GM12878 (cell line): ENCODE measurements at regions not wholly inside any gene's neighbourhood (a gene's known extent, or its start where the extent isn't known, plus 50 kb on each side); places are given as distances from the start of the nearest gene placed in this dataset.

Experiments used
- ATAC-seq: fragments of 200-7000 bp; cut with Tn5 transposase; 3 replicates; pipeline ENCODE4 v1.9.1; 2020; ENCODE audit warnings: mild to moderate bottlenecking, moderate library complexity
- BruUV-seq: library from RNA; stranded (reverse); fragments of 400-500 nt; replicated peaks from 2 replicates; lab custom pipeline; 2021; lab: Mats Ljungman, UMichigan
- CTCF ChIA-PET: fragments of 300-600 bp; sonication (Branson Sonifier 250); formaldehyde crosslinking; extraction: SDS; loops from one replicate; lab custom pipeline; 2021; ENCODE audit warnings: inconsistent platforms; lab: Yijun Ruan, JAX
- POLR2A ChIA-PET: fragments of 350-600 bp; formaldehyde crosslinking; extraction: SDS; loops from one replicate; lab custom pipeline; 2021; ENCODE audit warnings: inconsistent platforms; lab: Charles Lee
- RAD21 ChIA-PET: fragments of 300-600 bp; sonication (Branson Sonifier 250); formaldehyde crosslinking; loops from one replicate; lab custom pipeline; 2023; ENCODE audit warnings: antibody characterized with exemption; ENCODE audit not compliant: unreplicated experiment; lab: Charles Lee
- SMC1A ChIA-PET: fragments of 300-600 bp; sonication (Branson Sonifier 250); formaldehyde crosslinking; loops from one replicate; lab custom pipeline; 2023; ENCODE audit not compliant: unreplicated experiment, uncharacterized antibody; lab: Charles Lee
- DNase-seq: peaks from one replicate; pipeline ENCODE4 v3.0.0-alpha.2; 2011; ENCODE audit warnings: low read depth, low spot score
- FAIRE-seq: peaks from 3 replicates; lab custom pipeline; 2011; peaks lifted over from hg19 to GRCh38; lab: Jason Lieb, UNC
- H2AFZ ChIP-seq: 2 replicates; pipeline ENCODE4 v1.6.0; 2011; ENCODE audit warnings: low read depth, low read length, control low read depth; ENCODE audit not compliant: control insufficient read depth
- H3K27ac ChIP-seq: 2 replicates; pipeline ENCODE4 v1.5.1; 2011; ENCODE audit warnings: control low read depth; ENCODE audit not compliant: control insufficient read depth, insufficient read depth
- H3K27me3 ChIP-seq, 2 experiments: replicated peaks in 1 of 2; 2 replicates each; pipeline versions ENCODE4 v1.6.0 to v1.6.1; 2011; ENCODE audit warnings: low read length in 1 of 2; ENCODE audit not compliant: control insufficient read depth in 2 of 2, insufficient read depth in 2 of 2
- H3K36me3 ChIP-seq, 2 experiments: 2 replicates each; pipeline ENCODE4 v1.5.1; 2011; ENCODE audit warnings: low read length in 1 of 2; ENCODE audit not compliant: control insufficient read depth in 2 of 2, insufficient read depth in 2 of 2
- H3K4me1 ChIP-seq: 2 replicates; pipeline ENCODE4 v1.6.1; 2011; ENCODE audit warnings: mild to moderate bottlenecking, low read length, moderate library complexity, mixed read lengths; ENCODE audit not compliant: control insufficient read depth, insufficient read depth
- H3K4me2 ChIP-seq: 2 replicates; pipeline ENCODE4 v1.6.0; 2011; ENCODE audit warnings: control low read depth; ENCODE audit not compliant: control insufficient read depth, insufficient read depth
- H3K4me3 ChIP-seq: fragments of 200-600 bp; sonication (generic); 2 replicates; pipeline ENCODE4 v1.5.1; 2016
- H3K79me2 ChIP-seq: 2 replicates; pipeline ENCODE4 v1.6.0; 2011; ENCODE audit warnings: low read length; ENCODE audit not compliant: control insufficient read depth, insufficient read depth
- H3K9ac ChIP-seq: 2 replicates; pipeline ENCODE4 v1.8.0; 2011; ENCODE audit warnings: low read length, control low read depth, mixed read lengths; ENCODE audit not compliant: control insufficient read depth, insufficient read depth
- H3K9me3 ChIP-seq: replicated peaks from 3 replicates; pipeline ENCODE4 v1.5.1; 2011; ENCODE audit warnings: mild to moderate bottlenecking, low read length; ENCODE audit not compliant: control insufficient read depth, insufficient read depth
- H4K20me1 ChIP-seq: 2 replicates; pipeline ENCODE4 v1.6.0; 2011; ENCODE audit not compliant: control insufficient read depth, insufficient read depth
- CREM ChIP-seq: IDR thresholded peaks from 2 replicates; pipeline ENCODE4 v1.6.1; 2014; ENCODE audit warnings: antibody characterized with exemption, low read depth
- ESRRA ChIP-seq: IDR thresholded peaks from 2 replicates; pipeline ENCODE4 v1.6.1; 2012; ENCODE audit warnings: mild to moderate bottlenecking, low read length, improper control_type of control experiment
- IRF4 ChIP-seq: IDR thresholded peaks from 2 replicates; pipeline ENCODE4 v1.6.1; 2011; ENCODE audit warnings: low read depth, low read length
- NFYA ChIP-seq: IDR thresholded peaks from 2 replicates; pipeline ENCODE4 v1.6.1; 2011; ENCODE audit warnings: low read depth, mild to moderate bottlenecking, low read length, improper control_type of control experiment, borderline replicate concordance
- NFYB ChIP-seq: IDR thresholded peaks from 2 replicates; pipeline ENCODE4 v1.6.1; 2011; ENCODE audit warnings: low read depth, mild to moderate bottlenecking, low read length, improper control_type of control experiment, moderate library complexity; ENCODE audit not compliant: insufficient read depth
- RB1 ChIP-seq: fragments of 450-650 bp; formaldehyde crosslinking; IDR thresholded peaks from 2 replicates; pipeline ENCODE4 v1.6.1; 2017; ENCODE audit warnings: mild to moderate bottlenecking, borderline replicate concordance
- RFX5 ChIP-seq: IDR thresholded peaks from 2 replicates; pipeline ENCODE4 v1.6.1; 2011; ENCODE audit warnings: low read depth, low read length, improper control_type of control experiment
- SMC3 ChIP-seq: IDR thresholded peaks from 2 replicates; pipeline ENCODE4 v1.6.1; 2011; ENCODE audit warnings: low read length, improper control_type of control experiment, borderline replicate concordance
- TCF7 ChIP-seq: IDR thresholded peaks from 2 replicates; pipeline ENCODE4 v1.6.1; 2014; ENCODE audit warnings: antibody characterized with exemption, borderline replicate concordance
- ZNF384 ChIP-seq: IDR thresholded peaks from 2 replicates; pipeline ENCODE4 v1.6.1; 2012; ENCODE audit warnings: low read depth, mild to moderate bottlenecking, low read length, improper control_type of control experiment, borderline replicate concordance
- WGBS: methylation state at CpG from one replicate; pipeline ENCODE4 v1.1.6; 2016; ENCODE audit warnings: low lambda C conversion rate; ENCODE audit not compliant: insufficient replicate concordance, insufficient coverage; ENCODE audit errors: missing lambda C conversion rate; 5-methylcytosine and 5-hydroxymethylcytosine counted together
- in situ Hi-C: fragments of 300-500 bp; cut with MboI; formaldehyde crosslinking; loops from 9 replicates; pipeline ENCODE4 v1.14.3; 2018; ENCODE audit warnings: mixed read lengths
- intact Hi-C: fragments of 100-400 bp; cut with micrococcal nuclease; formaldehyde crosslinking; loops from one replicate; pipeline ENCODE4 v1.14.2; 2022; ENCODE audit not compliant: unreplicated experiment
- TF ChIP-seq, protein P1 (sequence below): IDR thresholded peaks from 2 replicates; pipeline ENCODE4 v1.6.1; 2012; ENCODE audit warnings: mild to moderate bottlenecking, low read depth, low read length
- TF ChIP-seq, protein P2 (sequence below): IDR thresholded peaks from 2 replicates; pipeline ENCODE4 v1.6.1; 2012; ENCODE audit warnings: low read depth, low read length, improper control_type of control experiment
- TF ChIP-seq, protein P3 (sequence below): fragments of 450-650 bp; IDR thresholded peaks from 2 replicates; pipeline ENCODE4 v1.6.1; 2017; ENCODE audit warnings: borderline replicate concordance

DNA sequence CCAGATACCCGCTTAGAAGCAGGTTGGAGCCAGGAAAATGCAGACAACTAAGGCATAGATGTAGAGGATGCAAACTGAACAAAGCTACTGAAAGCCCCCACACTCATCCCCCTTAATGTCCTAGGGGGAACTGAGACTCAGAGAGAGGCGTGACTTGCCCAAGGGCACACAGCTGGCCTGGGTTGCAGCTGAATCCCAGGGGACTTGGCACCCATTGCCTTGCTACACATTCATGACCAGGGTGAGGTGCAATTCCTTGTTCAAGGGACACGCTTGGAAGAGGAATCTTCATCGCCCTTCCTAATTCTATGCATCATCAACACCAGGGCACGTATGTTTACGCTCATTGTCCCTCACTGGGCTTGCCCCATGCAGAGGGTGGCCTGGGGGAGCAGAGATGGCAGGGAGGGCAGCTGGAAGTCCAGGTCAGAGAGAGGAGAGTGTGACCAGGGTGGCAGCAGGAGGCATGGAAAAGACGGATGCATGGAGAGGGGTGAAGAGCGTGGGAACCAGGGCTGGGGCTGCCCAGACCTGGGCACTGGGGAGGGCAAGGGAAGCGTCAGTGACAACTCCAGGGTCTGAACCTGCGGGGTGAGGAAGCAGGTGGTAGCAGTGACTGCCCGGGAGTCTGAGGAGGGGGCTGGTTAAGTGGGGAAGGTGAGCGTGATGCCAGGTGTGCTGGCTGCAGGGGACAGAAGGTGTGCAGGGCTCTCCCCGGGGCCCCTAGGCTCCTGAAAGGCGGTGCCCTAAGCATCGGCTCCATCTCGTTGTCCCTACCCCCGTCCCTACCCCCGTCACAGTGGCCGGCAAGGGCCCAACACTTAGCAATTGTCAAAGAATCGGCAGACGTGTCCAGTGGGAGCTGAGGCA is 267.1 kb upstream of the TNRC6C start:
- intact Hi-C loops: no loop called here
- H3K27ac ChIP-seq: no peak overlapping the region
- ATAC-seq: no peak

More for the DNA sequence above, 267.1 kb upstream of the TNRC6C start:
- 48% methylated on average over 19 of the region's 21 CpGs for WGBS
- Histone ChIP-seq H3K4me3 (no peak overlapping the region), H4K20me1 (no peaks in the 10 kb centered on the region), H3K4me1 (peaks cover 5% of the 10 kb centered on the region), H3K9ac (no peak overlapping the region), H3K9me3 (no peaks in the 10 kb centered on the region), H3K79me2 (no peaks in the 10 kb centered on the region), H3K4me2 (peak overlapping the region; percentile 31; the same call in 1 of the 2 replicates), H3K27me3 (peaks cover 0 to 2% of the 10 kb centered on the region in 2 experiments; a peak in 3 of 4 replicates), H2AFZ (no peak overlapping the region), H3K36me3 (no peaks in the 10 kb centered on the region)
- DNase-seq (no peak), FAIRE-seq (no peak)
- RAD21 ChIA-PET: no interaction called here
- TF ChIP-seq SMC3 (no peak), CREM (no peak), ESRRA (no peak), RB1 (no peak), ZNF384 (no peak), RFX5 (no peak), NFYB (no peak), NFYA (no peak), TCF7 (no peak), IRF4 (no peak)
- TF ChIP-seq, protein P1, sequence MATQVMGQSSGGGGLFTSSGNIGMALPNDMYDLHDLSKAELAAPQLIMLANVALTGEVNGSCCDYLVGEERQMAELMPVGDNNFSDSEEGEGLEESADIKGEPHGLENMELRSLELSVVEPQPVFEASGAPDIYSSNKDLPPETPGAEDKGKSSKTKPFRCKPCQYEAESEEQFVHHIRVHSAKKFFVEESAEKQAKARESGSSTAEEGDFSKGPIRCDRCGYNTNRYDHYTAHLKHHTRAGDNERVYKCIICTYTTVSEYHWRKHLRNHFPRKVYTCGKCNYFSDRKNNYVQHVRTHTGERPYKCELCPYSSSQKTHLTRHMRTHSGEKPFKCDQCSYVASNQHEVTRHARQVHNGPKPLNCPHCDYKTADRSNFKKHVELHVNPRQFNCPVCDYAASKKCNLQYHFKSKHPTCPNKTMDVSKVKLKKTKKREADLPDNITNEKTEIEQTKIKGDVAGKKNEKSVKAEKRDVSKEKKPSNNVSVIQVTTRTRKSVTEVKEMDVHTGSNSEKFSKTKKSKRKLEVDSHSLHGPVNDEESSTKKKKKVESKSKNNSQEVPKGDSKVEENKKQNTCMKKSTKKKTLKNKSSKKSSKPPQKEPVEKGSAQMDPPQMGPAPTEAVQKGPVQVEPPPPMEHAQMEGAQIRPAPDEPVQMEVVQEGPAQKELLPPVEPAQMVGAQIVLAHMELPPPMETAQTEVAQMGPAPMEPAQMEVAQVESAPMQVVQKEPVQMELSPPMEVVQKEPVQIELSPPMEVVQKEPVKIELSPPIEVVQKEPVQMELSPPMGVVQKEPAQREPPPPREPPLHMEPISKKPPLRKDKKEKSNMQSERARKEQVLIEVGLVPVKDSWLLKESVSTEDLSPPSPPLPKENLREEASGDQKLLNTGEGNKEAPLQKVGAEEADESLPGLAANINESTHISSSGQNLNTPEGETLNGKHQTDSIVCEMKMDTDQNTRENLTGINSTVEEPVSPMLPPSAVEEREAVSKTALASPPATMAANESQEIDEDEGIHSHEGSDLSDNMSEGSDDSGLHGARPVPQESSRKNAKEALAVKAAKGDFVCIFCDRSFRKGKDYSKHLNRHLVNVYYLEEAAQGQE: no peak
- TF ChIP-seq, protein P2, sequence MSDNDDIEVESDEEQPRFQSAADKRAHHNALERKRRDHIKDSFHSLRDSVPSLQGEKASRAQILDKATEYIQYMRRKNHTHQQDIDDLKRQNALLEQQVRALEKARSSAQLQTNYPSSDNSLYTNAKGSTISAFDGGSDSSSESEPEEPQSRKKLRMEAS: no peak
- TF ChIP-seq, protein P3, sequence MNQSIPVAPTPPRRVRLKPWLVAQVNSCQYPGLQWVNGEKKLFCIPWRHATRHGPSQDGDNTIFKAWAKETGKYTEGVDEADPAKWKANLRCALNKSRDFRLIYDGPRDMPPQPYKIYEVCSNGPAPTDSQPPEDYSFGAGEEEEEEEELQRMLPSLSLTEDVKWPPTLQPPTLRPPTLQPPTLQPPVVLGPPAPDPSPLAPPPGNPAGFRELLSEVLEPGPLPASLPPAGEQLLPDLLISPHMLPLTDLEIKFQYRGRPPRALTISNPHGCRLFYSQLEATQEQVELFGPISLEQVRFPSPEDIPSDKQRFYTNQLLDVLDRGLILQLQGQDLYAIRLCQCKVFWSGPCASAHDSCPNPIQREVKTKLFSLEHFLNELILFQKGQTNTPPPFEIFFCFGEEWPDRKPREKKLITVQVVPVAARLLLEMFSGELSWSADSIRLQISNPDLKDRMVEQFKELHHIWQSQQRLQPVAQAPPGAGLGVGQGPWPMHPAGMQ: no peak
- POLR2A ChIA-PET: no interaction called here
- BruUV-seq: no TSS peak
- in situ Hi-C loops: no loop called here
- SMC1A ChIA-PET: no interaction called here
- CTCF ChIA-PET: interaction anchor here (1.2 kb wide), 1 partner anchor 46 kb away, joined by 3 read pairs; no protein-coding TSS in a partner anchor
